IMR-90 (cell line): ENCODE measurements at regions not wholly inside any gene's neighbourhood (a gene's known extent, or its start where the extent isn't known, plus 50 kb on each side); places are given as distances from the start of the nearest gene placed in this dataset.
A peak's percentile ranks its signal among the peaks of the same experiment; 100 is the strongest.

Experiments
- ATAC-seq: fragments of 200-7000 bp; cut with Tn5 transposase; 2 replicates; pipeline ENCODE4 v1.9.1; 2020; ENCODE audit warnings: low read depth, mild to moderate bottlenecking, moderate library complexity
- BruUV-seq: library from RNA; stranded (reverse); fragments of 400-500 nt; replicated peaks from 2 replicates; lab custom pipeline; 2021; lab: Mats Ljungman, UMichigan
- CTCF ChIA-PET: fragments of 300-600 bp; formaldehyde crosslinking; extraction: SDS; loops from one replicate; lab custom pipeline; 2021; ENCODE audit warnings: antibody characterized with exemption; lab: Yijun Ruan, JAX
- POLR2A ChIA-PET: fragments of 300-600 bp; sonication (Branson Sonifier 250); formaldehyde crosslinking; loops from one replicate; lab custom pipeline; 2022; ENCODE audit warnings: antibody characterized with exemption; ENCODE audit not compliant: unreplicated experiment; lab: Charles Lee
- DNase-seq: peaks from one replicate; pipeline ENCODE4 v3.0.0; 2013
- H2AFZ ChIP-seq: replicated peaks from 2 replicates; pipeline ENCODE3; 2013; ENCODE audit warnings: low read length, mild to moderate bottlenecking; ENCODE audit not compliant: poor library complexity
- H2AK5ac ChIP-seq: 2 replicates; pipeline ENCODE4 v1.6.1; 2013; ENCODE audit warnings: low read depth, low read length, inconsistent platforms
- H2AK9ac ChIP-seq: replicated peaks from 2 replicates; pipeline ENCODE3; 2013; ENCODE audit warnings: mild to moderate bottlenecking, low read depth, low read length, moderate library complexity; ENCODE audit not compliant: poor library complexity
- H2BK120ac ChIP-seq: 2 replicates; pipeline ENCODE4 v1.6.1; 2013; ENCODE audit warnings: low read depth, low read length, inconsistent platforms
- H2BK15ac ChIP-seq: 3 replicates; pipeline ENCODE4 v1.6.1; 2013; ENCODE audit warnings: low read depth, low read length, inconsistent platforms
- H2BK20ac ChIP-seq: 2 replicates; pipeline ENCODE4 v1.6.1; 2013; ENCODE audit warnings: low read depth, mild to moderate bottlenecking, inconsistent platforms, low read length, moderate library complexity
- H2BK5ac ChIP-seq: 2 replicates; pipeline ENCODE4 v1.6.1; 2013; ENCODE audit warnings: mild to moderate bottlenecking, low read depth, low read length, inconsistent platforms; ENCODE audit not compliant: poor library complexity, severe bottlenecking
- H3K14ac ChIP-seq: replicated peaks from 2 replicates; pipeline ENCODE4 v1.6.1; 2013; ENCODE audit warnings: low read depth, low read length, inconsistent platforms
- H3K18ac ChIP-seq: 2 replicates; pipeline ENCODE4 v1.6.1; 2013; ENCODE audit warnings: low read depth, low read length, control low read depth
- H3K23ac ChIP-seq: 2 replicates; pipeline ENCODE4 v1.6.1; 2013; ENCODE audit warnings: low read depth, low read length, inconsistent platforms
- H3K27ac ChIP-seq: 2 replicates; pipeline ENCODE4 v1.5.1; 2013; ENCODE audit warnings: mild to moderate bottlenecking, control low read depth, low read length; ENCODE audit not compliant: insufficient read depth
- H3K27me3 ChIP-seq: 2 replicates; pipeline ENCODE4 v1.6.1; 2013; ENCODE audit warnings: low read length; ENCODE audit not compliant: control insufficient read depth, insufficient read depth
- H3K36me3 ChIP-seq: 2 replicates; pipeline ENCODE4 v1.6.1; 2013; ENCODE audit warnings: low read length, mixed read lengths; ENCODE audit not compliant: control insufficient read depth, insufficient read depth
- H3K4ac ChIP-seq: 2 replicates; pipeline ENCODE4 v1.6.1; 2013; ENCODE audit warnings: low read depth, low read length, inconsistent platforms
- H3K4me1 ChIP-seq: 2 replicates; pipeline ENCODE4 v1.6.1; 2013; ENCODE audit warnings: low read length, mixed read lengths; ENCODE audit not compliant: control insufficient read depth, insufficient read depth
- H3K4me2 ChIP-seq: 2 replicates; pipeline ENCODE4 v1.6.1; 2013; ENCODE audit warnings: low read depth, mild to moderate bottlenecking, control low read depth, low read length, moderate library complexity
- H3K4me3 ChIP-seq: 2 replicates; pipeline ENCODE4 v1.5.1; 2013; ENCODE audit warnings: low read depth, mild to moderate bottlenecking, control low read depth, low read length, moderate library complexity; ENCODE audit not compliant: insufficient read depth
- H3K56ac ChIP-seq: 2 replicates; pipeline ENCODE4 v1.6.1; 2013; ENCODE audit warnings: low read length, inconsistent platforms; ENCODE audit not compliant: insufficient read depth; ENCODE audit errors: extremely low read depth
- H3K79me1 ChIP-seq, 2 experiments: 2 replicates each; pipeline ENCODE4 v1.6.1; 2013; ENCODE audit warnings: low read length in 2 of 2, inconsistent platforms in 1 of 2, low read depth in 1 of 2
- H3K9ac ChIP-seq: 2 replicates; pipeline ENCODE4 v1.6.1; 2013; ENCODE audit warnings: low read depth, low read length, control low read depth
- H3K9me1 ChIP-seq: 2 replicates; pipeline ENCODE4 v1.6.1; 2013; ENCODE audit warnings: low read length, inconsistent platforms; ENCODE audit not compliant: insufficient read depth
- H3K9me3 ChIP-seq: 2 replicates; pipeline ENCODE4 v1.6.1; 2013; ENCODE audit warnings: low read length; ENCODE audit not compliant: control insufficient read depth, insufficient read depth
- H4K20me1 ChIP-seq: 2 replicates; pipeline ENCODE4 v1.6.1; 2013; ENCODE audit warnings: low read length, inconsistent platforms; ENCODE audit not compliant: insufficient read depth
- H4K5ac ChIP-seq: 2 replicates; pipeline ENCODE4 v1.6.1; 2013; ENCODE audit warnings: mild to moderate bottlenecking, low read depth, low read length, control low read depth
- H4K8ac ChIP-seq, 2 experiments: 2 replicates each; pipeline ENCODE4 v1.6.1; 2013; ENCODE audit warnings: low read depth in 2 of 2, low read length in 2 of 2, control low read depth in 1 of 2, inconsistent platforms in 1 of 2
- H4K91ac ChIP-seq: 2 replicates; pipeline ENCODE4 v1.6.1; 2013; ENCODE audit warnings: low read depth, low read length, inconsistent platforms; ENCODE audit not compliant: insufficient read depth
- MAFK ChIP-seq: IDR thresholded peaks from 2 replicates; pipeline ENCODE4 v1.6.1; 2012; ENCODE audit warnings: low read depth, low read length, improper control_type of control experiment
- USF2 ChIP-seq: fragments of 150-350 bp; IDR thresholded peaks from 2 replicates; pipeline ENCODE4 v1.6.1; 2017; ENCODE audit warnings: mild to moderate bottlenecking, antibody characterized with exemption, low read length, low read depth
- WGBS, 2 experiments: methylation state at CpG; one replicate each; pipeline versions ENCODE4 v1.1.5 to v1.1.7; 2013; ENCODE audit warnings: missing lambda C conversion rate in 2 of 2; ENCODE audit not compliant: insufficient read length in 1 of 2; ENCODE audit errors: extremely low coverage in 2 of 2; 5-methylcytosine and 5-hydroxymethylcytosine counted together
- dilution Hi-C: fragments of 300-500 bp; cut with HindIII; formaldehyde crosslinking; loops from one replicate; pipeline ENCODE4 v1.14.3; 2018; ENCODE audit warnings: low sequenced_read_pairs; ENCODE audit not compliant: unreplicated experiment
- in situ Hi-C: fragments of 300-500 bp; cut with MboI; formaldehyde crosslinking; loops from 3 replicates; pipeline ENCODE4 v1.14.3; 2019; ENCODE audit warnings: low sequenced_read_pairs, inconsistent platforms, mixed read lengths
- intact Hi-C: fragments of 100-400 bp; cut with micrococcal nuclease; formaldehyde crosslinking; loops from 2 replicates; pipeline ENCODE4 v1.10.0; 2022

- H4K91ac ChIP-seq = no peak overlapping the region
- CTCF ChIA-PET = no interaction called here
- no peak overlapping the region for H2BK5ac ChIP-seq
- no peak overlapping the region for H3K4ac ChIP-seq
- no peak overlapping the region for H4K8ac ChIP-seq
- POLR2A ChIA-PET = no interaction called here
- H3K36me3 ChIP-seq = no peaks in the 10 kb centered on the region
- H3K9me3 ChIP-seq = no peaks in the 10 kb centered on the region
- intact Hi-C loops (no loop called here), dilution Hi-C loops (no loop called here), in situ Hi-C loops (no loop called here)
- no peak overlapping the region for H3K56ac ChIP-seq
- no peaks in the 10 kb centered on the region for H3K27me3 ChIP-seq
- H2BK15ac ChIP-seq = no peak overlapping the region
- no peak overlapping the region for H3K23ac ChIP-seq
- no CpG with 5 or more reads among the region's 3 CpGs for WGBS, 2 experiments
- no peaks in the 10 kb centered on the region for H3K4me1 ChIP-seq
- H4K20me1 ChIP-seq = no peaks in the 10 kb centered on the region
- H3K9me1 ChIP-seq = no peaks in the 10 kb centered on the region
- H2AK9ac ChIP-seq = no peak overlapping the region
- no peak overlapping the region for H3K18ac ChIP-seq
- no peak for TF ChIP-seq USF2
- peak; percentile 86 for TF ChIP-seq MAFK
- no peak overlapping the region for H3K14ac ChIP-seq
- DNase-seq (no peak), ATAC-seq (no peak)
- no peak overlapping the region for H2AFZ ChIP-seq
- no peak overlapping the region for H3K4me3 ChIP-seq
- H3K4me2 ChIP-seq = no peak overlapping the region
- no peak overlapping the region for H3K9ac ChIP-seq
- no peak overlapping the region for H4K5ac ChIP-seq
- no peaks in the 10 kb centered on the region for H3K79me1 ChIP-seq
- no peak overlapping the region for H2AK5ac ChIP-seq
- H2BK20ac ChIP-seq = no peak overlapping the region
- H3K27ac ChIP-seq = no peak overlapping the region
- BruUV-seq = no TSS peak
- no peak overlapping the region for H2BK120ac ChIP-seq
These were observed 1347.0 kb downstream of the EPHA7 start for GRCh38 chr6:92072387-92072786.
